ENCODE measurements at regions not wholly inside any gene's neighbourhood (a gene's known extent, or its start where the extent isn't known, plus 50 kb on each side); places are given as distances from the start of the nearest gene placed in this dataset.

- Histone ChIP-seq H3K27ac (ENCODE audit: low read depth, low read length) (no peak overlapping the region), H4K91ac (replicated peaks; ENCODE audit: insufficient read length, low read length) (no peak overlapping the region), H2BK20ac (ENCODE audit: low read length) (no peak overlapping the region), H2BK120ac (replicated peaks; ENCODE audit: low read depth, low read length) (no peak overlapping the region), H3K18ac (ENCODE audit: extremely low read depth, low read length) (no peak overlapping the region), H3K4me1 (replicated peaks in 1 of 4; ENCODE audit: control insufficient read depth in 3 of 4, insufficient read depth in 4 of 4, low read length in 3 of 4) (no peaks in the 10 kb centered on the region), H3K56ac (replicated peaks; ENCODE audit: insufficient read length, low read depth, low read length) (no peak overlapping the region), H4K5ac (ENCODE audit: insufficient read length, low read depth, low read length) (no peak overlapping the region), H3K79me2 (ENCODE audit: control insufficient read depth in 1 of 2, insufficient read depth in 2 of 2, low read length in 2 of 2) (no peaks in the 10 kb centered on the region), H2BK15ac (ENCODE audit: low read length) (no peak overlapping the region), H3K14ac (ENCODE audit: insufficient read length) (no peak overlapping the region), H3K4me2 (ENCODE audit: insufficient read depth in 1 of 2, low read depth in 2 of 2, low read length in 2 of 2) (no peak overlapping the region), H3K4me3 (ENCODE audit: extremely low read depth in 1 of 4, insufficient read depth in 2 of 4, low read depth in 3 of 4, low read length in 4 of 4) (no peak overlapping the region), H3K79me1 (ENCODE audit: low read depth, low read length) (no peaks in the 10 kb centered on the region), H3K27me3 (replicated peaks in 1 of 4; ENCODE audit: control insufficient read depth in 3 of 4, extremely low read depth in 1 of 4, insufficient read depth in 3 of 4, low read length in 3 of 4) (no peaks in the 10 kb centered on the region), H3K23me2 (ENCODE audit: low read depth, low read length) (no peaks in the 10 kb centered on the region), H2BK5ac (ENCODE audit: low read depth, low read length) (no peak overlapping the region), H2AK5ac (ENCODE audit: low read depth, low read length) (no peak overlapping the region), H3K9ac (replicated peaks in 1 of 4; ENCODE audit: extremely low read depth in 1 of 4, low read depth in 3 of 4, low read length in 3 of 4) (no peak overlapping the region), H3K9me3 (ENCODE audit: insufficient read depth in 2 of 2, low read depth in 1 of 2, low read length in 1 of 2) (0 out of 4 replicates have a peak, but pooled peaks cover 0 to 2% of the 10 kb centered on the region in 2 experiments), H3K23ac (ENCODE audit: insufficient read length) (no peak overlapping the region), H3K36me3 (ENCODE audit: control insufficient read depth in 2 of 4, insufficient read depth in 4 of 4, low read length in 3 of 4) (no peaks in the 10 kb centered on the region; a peak in 1 of 8 replicates), H2AFZ (ENCODE audit: low read length) (no peak overlapping the region), H3K4ac (replicated peaks; ENCODE audit: insufficient read length, low read depth, low read length) (no peak overlapping the region), H4K8ac (ENCODE audit: extremely low read depth, insufficient read depth, low read length) (no peak overlapping the region), H4K20me1 (replicated peaks in 1 of 2; ENCODE audit: control insufficient read depth in 1 of 2, insufficient read depth in 2 of 2, low read length in 2 of 2) (no peaks in the 10 kb centered on the region), H2BK12ac (ENCODE audit: low read depth, low read length) (no peak overlapping the region)
- 56% methylated on average over 1 of the region's 1 CpG; no CpG with 5 or more reads in 1 of the 2 experiments for WGBS, 2 experiments (ENCODE audit: extremely low coverage in 1 of 2, insufficient coverage in 1 of 2, insufficient read length in 1 of 2, insufficient replicate concordance in 2 of 2, low coverage in 1 of 2, low lambda C conversion rate in 2 of 2, missing lambda C conversion rate in 1 of 2)
- no peak for TF ChIP-seq TAF7 (optimal IDR thresholded peaks at IDR 0.05; ENCODE audit: borderline replicate concordance, low read depth, low read length)
- no peak for TF ChIP-seq NANOG (IDR thresholded peaks at IDR 0.05; ENCODE audit: insufficient read depth, low read depth, low read length, poor library complexity, severe bottlenecking)
- no peak for TF ChIP-seq HDAC6 (IDR thresholded peaks at IDR 0.05; ENCODE audit: low read depth, low read length)
- no peak for TF ChIP-seq JUN (IDR thresholded peaks at IDR 0.05; ENCODE audit: low read depth, low read length)
- no peak for TF ChIP-seq RNF2 (IDR thresholded peaks at IDR 0.05; ENCODE audit: borderline replicate concordance, low read depth, low read length, missing control alignments, poor library complexity, severe bottlenecking)
- TF ChIP-seq RBBP5 (IDR thresholded peaks at IDR 0.05; ENCODE audit: borderline replicate concordance, low read depth, low read length): no peak
- no peak for TF ChIP-seq ASH2L (IDR thresholded peaks at IDR 0.05; ENCODE audit: low read length)
- ChIA-PET CTCF (ENCODE audit: partially characterized antibody) (no interaction called here), POLR2A (ENCODE audit: partially characterized antibody) (no interaction called here)
- DNase-seq (ENCODE audit: low read depth in 1 of 2, low spot score in 2 of 2) (no peak), FAIRE-seq (no peak)
Observed at GRCh38 chr6:19997104-19997503, 159.9 kb downstream of the ID4 start.

All from H1 (cell line).